ENCODE measurements at regions not wholly inside any gene's neighbourhood (a gene's known extent, or its start where the extent isn't known, plus 50 kb on each side); places are given as distances from the start of the nearest gene placed in this dataset.
"Not testable (repeated sequence)": the region's sequence is repeated elsewhere in the genome, so short reads cannot be mapped to it uniquely, and the experiment has no call there.

DNA sequence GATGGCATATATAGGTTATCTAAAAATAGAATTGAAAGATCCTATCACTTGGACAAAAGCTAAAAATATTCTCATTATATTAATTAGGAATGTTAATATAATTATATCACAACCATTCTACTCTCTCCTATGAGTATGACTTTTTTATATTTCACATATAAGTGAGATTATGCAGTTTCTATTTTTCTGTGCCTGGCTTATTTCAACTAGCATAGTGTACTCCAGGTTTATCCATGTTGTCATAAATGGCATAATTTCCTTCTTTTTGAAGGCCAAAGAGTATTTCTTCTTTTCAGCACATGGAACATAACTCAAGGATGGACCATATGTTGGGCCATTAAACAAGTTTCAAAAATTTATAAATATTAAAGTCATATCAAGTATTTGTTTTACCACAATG, 421.2 kb upstream of the CTSO start:
- Histone ChIP-seq H3K4me1 (ENCODE audit: control insufficient read depth, insufficient read depth, low read length) (no peaks in the 10 kb centered on the region), H3K4me3 (ENCODE audit: low read length) (no peak overlapping the region), H3K27ac (ENCODE audit: low read depth, low read length) (no peak overlapping the region), H3K9ac (ENCODE audit: extremely low read depth, low read length, poor library complexity, severe bottlenecking) (no peak overlapping the region), H3K36me3 (ENCODE audit: control insufficient read depth, insufficient read depth, low read length) (no peaks in the 10 kb centered on the region), H3K9me3 (ENCODE audit: control insufficient read depth, low read length) (peaks cover 5% of the 10 kb centered on the region), H3K27me3 (ENCODE audit: control insufficient read depth, insufficient read depth, low read length, poor library complexity, severe bottlenecking) (no peaks in the 10 kb centered on the region)
- no peak for DNase-seq
- H3K4me3 Mint-ChIP-seq = no peak overlapping the region
- H3K4me1 Mint-ChIP-seq = peaks cover 13% of the 10 kb centered on the region
- no peaks in the 10 kb centered on the region for H3K27me3 Mint-ChIP-seq (ENCODE audit: insufficient read depth)
- no peak overlapping the region for H3K27ac Mint-ChIP-seq
- no peak for TF ChIP-seq CTCF (conservative IDR thresholded peaks at IDR 0.05)
- peaks cover 3% of the 10 kb centered on the region for H3K9me3 Mint-ChIP-seq
- H3K36me3 Mint-ChIP-seq (ENCODE audit: low read depth) = no peaks in the 10 kb centered on the region

DNA sequence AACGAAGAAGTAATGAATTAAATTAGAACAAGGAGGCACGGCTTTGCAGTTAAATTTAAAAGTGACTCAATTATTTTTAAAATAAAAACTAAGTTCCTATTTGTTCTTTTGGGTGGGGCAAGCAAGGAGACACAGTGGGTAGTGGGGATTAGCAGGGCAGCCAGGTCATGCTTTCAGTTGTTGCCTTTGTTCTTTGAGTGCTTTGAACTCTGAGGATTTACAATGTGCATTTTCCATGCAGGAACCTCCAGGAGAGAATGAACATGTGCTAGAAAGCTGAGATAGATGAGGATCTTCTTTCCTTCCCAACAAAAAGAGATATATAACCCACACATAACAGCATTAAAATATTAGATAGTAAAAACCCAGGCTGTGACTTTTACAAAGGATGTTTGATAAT, 420.4 kb upstream of the CTSO start:
- H3K4me3 ChIP-seq (ENCODE audit: low read length) = no peak overlapping the region
- peaks cover 7% of the 10 kb centered on the region for H3K9me3 Mint-ChIP-seq
- peaks cover 13% of the 10 kb centered on the region for H3K4me1 Mint-ChIP-seq
- no peak overlapping the region for H3K27ac Mint-ChIP-seq
- no peaks in the 10 kb centered on the region for H3K4me1 ChIP-seq (ENCODE audit: control insufficient read depth, insufficient read depth, low read length)
- peaks cover 5% of the 10 kb centered on the region for H3K9me3 ChIP-seq (ENCODE audit: control insufficient read depth, low read length)
- DNase-seq = no peak
- no peak overlapping the region for H3K27ac ChIP-seq (ENCODE audit: low read depth, low read length)
- no peak overlapping the region for H3K4me3 Mint-ChIP-seq
- no peaks in the 10 kb centered on the region for H3K27me3 ChIP-seq (ENCODE audit: control insufficient read depth, insufficient read depth, low read length, poor library complexity, severe bottlenecking)
- no peak for TF ChIP-seq CTCF (conservative IDR thresholded peaks at IDR 0.05)
- H3K36me3 ChIP-seq (ENCODE audit: control insufficient read depth, insufficient read depth, low read length) = no peaks in the 10 kb centered on the region
- no peak overlapping the region for H3K9ac ChIP-seq (ENCODE audit: extremely low read depth, low read length, poor library complexity, severe bottlenecking)
- no peaks in the 10 kb centered on the region for H3K27me3 Mint-ChIP-seq (ENCODE audit: insufficient read depth)
- no peaks in the 10 kb centered on the region for H3K36me3 Mint-ChIP-seq (ENCODE audit: low read depth)
- 59% methylated on average over 2 of the region's 2 CpGs; no CpG with 5 or more reads in 1 of the 2 experiments for WGBS, 2 experiments (ENCODE audit: insufficient coverage in 1 of 2, insufficient read length in 1 of 2)

DNA sequence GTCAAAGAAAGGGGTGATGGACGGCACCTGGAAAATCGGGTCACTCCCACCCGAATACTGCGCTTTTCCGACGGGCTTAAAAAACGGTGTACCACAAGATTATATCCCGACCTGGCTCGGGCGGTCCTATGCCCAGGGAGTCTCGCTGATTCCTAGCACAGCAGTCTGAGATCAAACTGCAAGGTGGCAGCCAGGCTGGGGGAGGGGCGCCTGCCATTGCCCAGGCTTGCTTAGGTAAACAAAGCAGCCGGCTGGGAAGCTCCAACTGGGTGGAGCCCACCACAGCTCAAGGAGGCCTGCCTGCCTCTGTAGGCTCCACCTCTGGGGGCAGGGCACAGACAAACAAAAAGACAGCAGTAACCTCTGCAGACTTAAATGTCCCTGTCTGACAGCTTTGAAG, 413.8 kb upstream of the CTSO start:
- H3K36me3 Mint-ChIP-seq (ENCODE audit: low read depth); H3K4me3 ChIP-seq (ENCODE audit: low read length); H3K27ac Mint-ChIP-seq; H3K4me1 ChIP-seq (ENCODE audit: control insufficient read depth, insufficient read depth, low read length); H3K27me3 Mint-ChIP-seq (ENCODE audit: insufficient read depth); H3K27ac ChIP-seq (ENCODE audit: low read depth, low read length); H3K27me3 ChIP-seq (ENCODE audit: control insufficient read depth, insufficient read depth, low read length, poor library complexity, severe bottlenecking); H3K9ac ChIP-seq (ENCODE audit: extremely low read depth, low read length, poor library complexity, severe bottlenecking); H3K4me1 Mint-ChIP-seq; H3K36me3 ChIP-seq (ENCODE audit: control insufficient read depth, insufficient read depth, low read length); H3K4me3 Mint-ChIP-seq: not testable (repeated sequence)
- H3K9me3 Mint-ChIP-seq = peaks cover 29% of the 10 kb centered on the region
- H3K9me3 ChIP-seq (ENCODE audit: control insufficient read depth, low read length) = peaks cover 13% of the 10 kb centered on the region
- peak; percentile 37 for DNase-seq
- WGBS, 2 experiments (ENCODE audit: insufficient coverage in 1 of 2, insufficient read length in 1 of 2) = 81% methylated on average over 13 of the region's 13 CpGs; no CpG with 5 or more reads in 1 of the 2 experiments

GRCh38 chr4:156362581-156362980, 408.9 kb upstream of the CTSO start:
- H3K27ac Mint-ChIP-seq = no peak overlapping the region

More at GRCh38 chr4:156362581-156362980, 408.9 kb upstream of the CTSO start:
- Histone ChIP-seq H3K9ac (ENCODE audit: extremely low read depth, low read length, poor library complexity, severe bottlenecking) (no peak overlapping the region), H3K4me3 (ENCODE audit: low read length) (no peak overlapping the region), H3K4me1 (ENCODE audit: control insufficient read depth, insufficient read depth, low read length) (no peaks in the 10 kb centered on the region), H3K27ac (ENCODE audit: low read depth, low read length) (no peak overlapping the region), H3K9me3 (ENCODE audit: control insufficient read depth, low read length) (peaks cover 14% of the 10 kb centered on the region), H3K36me3 (ENCODE audit: control insufficient read depth, insufficient read depth, low read length) (no peaks in the 10 kb centered on the region), H3K27me3 (ENCODE audit: control insufficient read depth, insufficient read depth, low read length, poor library complexity, severe bottlenecking) (no peaks in the 10 kb centered on the region)
- Mint-ChIP-seq H3K4me1 (no peaks in the 10 kb centered on the region), H3K9me3 (peaks cover 22% of the 10 kb centered on the region), H3K36me3 (ENCODE audit: low read depth) (peaks cover 2% of the 10 kb centered on the region), H3K4me3 (no peak overlapping the region), H3K27me3 (ENCODE audit: insufficient read depth) (no peaks in the 10 kb centered on the region)
- 80% methylated on average over 2 of the region's 2 CpGs; no CpG with 5 or more reads in 1 of the 2 experiments for WGBS, 2 experiments (ENCODE audit: insufficient coverage in 1 of 2, insufficient read length in 1 of 2)
- no peak for TF ChIP-seq CTCF (conservative IDR thresholded peaks at IDR 0.05)
- DNase-seq = no peak
